HG03060 (cell line): ENCODE measurements at regions not wholly inside any gene's neighbourhood (a gene's known extent, or its start where the extent isn't known, plus 50 kb on each side); places are given as distances from the start of the nearest gene placed in this dataset.
"Not testable (repeated sequence)": the region's sequence is repeated elsewhere in the genome, so short reads cannot be mapped to it uniquely, and the experiment has no call there.

Experiments
- ATAC-seq: cut with Tn5 transposase; IDR thresholded peaks from one replicate; pipeline ENCODE4 v1.9.1; 2021; ENCODE audit warnings: low read depth, moderate number of reproducible peaks; ENCODE audit not compliant: unreplicated experiment

GRCh38 chr3:87109465-87109864 is 117.6 kb upstream of the CHMP2B start:
- ATAC-seq: no peak

GRCh38 chr3:87101861-87102625 is 111.1 kb upstream of the VGLL3 start:
- ATAC-seq: no peak

- ATAC-seq: not testable (repeated sequence)
Measured at GRCh38 chr3:87097733-87098132, 106.8 kb upstream of the VGLL3 start.

GRCh38 chr3:87090631-87091030 is 99.7 kb upstream of the VGLL3 start:
- ATAC-seq: no peak

- ATAC-seq: peak; percentile 49
Measured at GRCh38 chr3:87088993-87089841, 98.3 kb upstream of the VGLL3 start.

GRCh38 chr3:87088430-87088992 is 97.6 kb upstream of the VGLL3 start:
- ATAC-seq: no peak

GRCh38 chr3:87084868-87085267 is 93.9 kb upstream of the VGLL3 start:
- ATAC-seq: no peak

- no peak for ATAC-seq
Measured at GRCh38 chr3:87082796-87083440, 92.0 kb upstream of the VGLL3 start.

GRCh38 chr3:87077355-87077754 is 86.4 kb upstream of the VGLL3 start:
- ATAC-seq: no peak

GRCh38 chr3:87076946-87077345 is 86.0 kb upstream of the VGLL3 start:
- ATAC-seq: no peak

GRCh38 chr3:87073496-87074145 is 82.7 kb upstream of the VGLL3 start:
- no peak for ATAC-seq

GRCh38 chr3:87072446-87072845 is 81.5 kb upstream of the VGLL3 start:
- no peak for ATAC-seq

- ATAC-seq: no peak
Measured at GRCh38 chr3:87069971-87070370, 79.0 kb upstream of the VGLL3 start.

GRCh38 chr3:87069021-87069420 is 78.1 kb upstream of the VGLL3 start:
- no peak for ATAC-seq

- ATAC-seq: no peak
Measured at GRCh38 chr3:87062685-87063084, 71.7 kb upstream of the VGLL3 start.

GRCh38 chr3:87057474-87057873 is 66.5 kb upstream of the VGLL3 start:
- no peak for ATAC-seq

- ATAC-seq: no peak
Measured at GRCh38 chr3:87053553-87053952, 62.6 kb upstream of the VGLL3 start.

- ATAC-seq: no peak
Measured at GRCh38 chr3:87052499-87053260, 61.7 kb upstream of the VGLL3 start.

GRCh38 chr3:87047852-87048251 is 56.9 kb upstream of the VGLL3 start:
- no peak for ATAC-seq

GRCh38 chr3:87046241-87046640 is 55.3 kb upstream of the VGLL3 start:
- no peak for ATAC-seq
